ENCODE measurements at regions not wholly inside any gene's neighbourhood (a gene's known extent, or its start where the extent isn't known, plus 50 kb on each side); places are given as distances from the start of the nearest gene placed in this dataset.

DNA sequence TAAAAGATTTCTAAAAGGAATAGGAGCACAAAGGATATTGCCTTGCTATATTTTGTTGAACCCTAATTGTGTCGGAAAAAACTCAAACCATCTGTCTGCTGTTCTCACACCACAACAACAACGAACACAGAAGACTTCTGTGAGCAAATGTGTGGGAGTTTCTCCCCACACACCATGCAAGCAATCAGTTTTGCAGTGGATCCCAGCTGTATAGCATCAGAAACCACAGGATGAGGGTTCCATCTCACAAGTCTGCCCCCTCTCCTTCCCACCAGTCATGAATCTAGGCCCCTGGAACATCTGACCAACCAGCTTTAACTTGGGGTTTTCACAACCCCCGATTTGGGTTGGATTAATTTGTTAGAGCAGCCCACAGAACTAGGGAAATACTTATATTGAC lies 91.3 kb upstream of the SLC4A7 start:
- Mint-ChIP-seq H3K27ac (no peak overlapping the region), H3K4me3 (no peak overlapping the region), H3K27me3 (no peaks in the 10 kb centered on the region), H3K4me1 (no peaks in the 10 kb centered on the region), H3K36me3 (ENCODE audit: low read depth) (no peaks in the 10 kb centered on the region), H3K9me3 (no peaks in the 10 kb centered on the region)
- ChIA-PET CTCF (interaction anchor here (1.5 to 1.6 kb wide), 2 partner anchors 11 to 16 kb away, joined by 4 read pairs; no protein-coding TSS in a partner anchor), POLR2A (no interaction called here)
- no peak for DNase-seq

DNA sequence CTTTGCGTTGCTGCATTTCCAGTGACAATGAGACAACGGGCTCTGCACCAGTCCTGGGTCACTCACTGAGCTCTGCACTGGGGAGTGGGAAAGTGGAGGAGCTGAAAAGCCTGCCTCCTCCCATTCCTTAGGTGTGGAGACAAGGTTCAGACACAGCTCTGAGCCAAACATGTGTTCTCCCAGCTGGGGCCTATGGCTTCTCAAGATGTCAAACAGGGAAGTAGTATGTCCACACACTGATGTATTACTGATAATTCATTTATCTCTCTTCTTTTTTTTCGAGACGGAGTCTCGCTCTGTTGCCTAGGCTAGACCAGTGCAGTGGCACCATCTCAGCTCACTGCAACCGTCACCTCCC lies 90.2 kb upstream of the SLC4A7 start:
- H3K27ac Mint-ChIP-seq, result no peak overlapping the region
- no peaks in the 10 kb centered on the region for H3K36me3 Mint-ChIP-seq (ENCODE audit: low read depth)
- no peak overlapping the region for H3K4me3 Mint-ChIP-seq
- no peaks in the 10 kb centered on the region for H3K4me1 Mint-ChIP-seq
- POLR2A ChIA-PET, result no interaction called here
- no peaks in the 10 kb centered on the region for H3K9me3 Mint-ChIP-seq
- CTCF ChIA-PET, result interaction anchor here (1.5 kb wide), 2 partner anchors 10 to 52 kb away, joined by 3 to 4 read pairs; no protein-coding TSS in a partner anchor
- no peak for DNase-seq
- no peaks in the 10 kb centered on the region for H3K27me3 Mint-ChIP-seq

- H3K9me3 Mint-ChIP-seq, result no peaks in the 10 kb centered on the region
- ChIA-PET POLR2A (no interaction called here), CTCF (interaction anchor here (0.7 to 1.5 kb wide), 3 partner anchors 9 to 52 kb away, joined by 3 to 4 read pairs (median 4); no protein-coding TSS in a partner anchor)
- H3K4me3 Mint-ChIP-seq, result no peak overlapping the region
- H3K4me1 Mint-ChIP-seq, result no peaks in the 10 kb centered on the region
- DNase-seq, result no peak
- H3K27me3 Mint-ChIP-seq, result no peaks in the 10 kb centered on the region
- no peak overlapping the region for H3K27ac Mint-ChIP-seq
- no peaks in the 10 kb centered on the region for H3K36me3 Mint-ChIP-seq (ENCODE audit: low read depth)
Measured at GRCh38 chr3:27573780-27574437, 89.7 kb upstream of the SLC4A7 start.

DNA sequence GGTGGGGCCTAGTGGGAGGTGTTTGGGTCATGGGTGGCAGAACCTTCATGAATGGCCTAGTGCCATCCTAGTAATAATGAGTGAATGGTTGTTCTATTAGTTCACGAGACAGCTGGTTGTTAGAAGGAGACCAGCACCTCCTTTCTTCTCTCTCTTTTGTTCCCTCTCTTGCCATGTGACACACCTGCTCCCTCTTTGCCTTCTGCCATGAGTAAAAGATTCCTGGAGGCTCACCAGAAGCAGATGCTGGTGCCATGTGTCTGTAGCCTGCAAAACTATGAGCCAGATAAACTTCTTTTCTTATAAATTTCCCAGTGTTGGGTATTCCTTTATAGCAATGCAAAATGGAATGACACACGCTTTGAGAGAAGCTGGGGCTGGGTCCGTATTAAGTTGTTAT lies 89.0 kb upstream of the SLC4A7 start:
- Mint-ChIP-seq H3K36me3 (ENCODE audit: low read depth) (no peaks in the 10 kb centered on the region), H3K9me3 (no peaks in the 10 kb centered on the region), H3K27me3 (no peaks in the 10 kb centered on the region), H3K4me1 (no peaks in the 10 kb centered on the region), H3K27ac (no peak overlapping the region), H3K4me3 (no peak overlapping the region)
- ChIA-PET CTCF (interaction anchor here (0.7 to 1.0 kb wide), 2 partner anchors 17 to 19 kb away, joined by 4 read pairs; no protein-coding TSS in a partner anchor), POLR2A (no interaction called here)
- DNase-seq, result no peak

DNA sequence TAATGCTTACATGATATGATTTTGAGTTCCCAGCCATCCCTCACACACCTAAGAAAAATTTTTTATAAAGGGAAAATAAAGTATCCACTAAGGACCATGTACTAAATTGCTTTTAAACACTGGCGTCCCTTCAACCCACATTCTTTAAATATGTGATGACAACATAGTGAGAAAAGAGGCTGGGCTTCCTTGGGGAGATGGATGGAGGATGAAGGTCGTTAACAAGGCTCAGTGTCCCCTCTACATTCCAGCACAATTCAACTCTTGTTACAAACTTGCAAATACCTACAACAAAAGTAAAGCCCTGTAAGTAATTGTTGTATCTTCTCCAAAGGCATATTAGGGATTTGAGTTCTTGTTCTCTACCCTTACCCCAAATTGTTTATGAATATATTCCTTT lies 87.2 kb upstream of the SLC4A7 start:
- Mint-ChIP-seq H3K9me3 (no peaks in the 10 kb centered on the region), H3K27me3 (no peaks in the 10 kb centered on the region), H3K4me3 (no peak overlapping the region), H3K27ac (no peak overlapping the region), H3K36me3 (ENCODE audit: low read depth) (no peaks in the 10 kb centered on the region), H3K4me1 (no peaks in the 10 kb centered on the region)
- CTCF ChIA-PET, result no interaction called here
- DNase-seq, result no peak
- POLR2A ChIA-PET, result no interaction called here

- no peaks in the 10 kb centered on the region for H3K27me3 Mint-ChIP-seq
- no peaks in the 10 kb centered on the region for H3K36me3 Mint-ChIP-seq (ENCODE audit: low read depth)
- H3K27ac Mint-ChIP-seq, result no peak overlapping the region
- no peaks in the 10 kb centered on the region for H3K4me1 Mint-ChIP-seq
- no peak overlapping the region for H3K4me3 Mint-ChIP-seq
- DNase-seq, result no peak
- H3K9me3 Mint-ChIP-seq, result no peaks in the 10 kb centered on the region
- POLR2A ChIA-PET, result no interaction called here
- CTCF ChIA-PET, result interaction anchor here (0.9 kb wide), 1 partner anchor 43 kb away, joined by 3 read pairs; no protein-coding TSS in a partner anchor
Measured at GRCh38 chr3:27570421-27571106, 86.4 kb upstream of the SLC4A7 start.

DNA sequence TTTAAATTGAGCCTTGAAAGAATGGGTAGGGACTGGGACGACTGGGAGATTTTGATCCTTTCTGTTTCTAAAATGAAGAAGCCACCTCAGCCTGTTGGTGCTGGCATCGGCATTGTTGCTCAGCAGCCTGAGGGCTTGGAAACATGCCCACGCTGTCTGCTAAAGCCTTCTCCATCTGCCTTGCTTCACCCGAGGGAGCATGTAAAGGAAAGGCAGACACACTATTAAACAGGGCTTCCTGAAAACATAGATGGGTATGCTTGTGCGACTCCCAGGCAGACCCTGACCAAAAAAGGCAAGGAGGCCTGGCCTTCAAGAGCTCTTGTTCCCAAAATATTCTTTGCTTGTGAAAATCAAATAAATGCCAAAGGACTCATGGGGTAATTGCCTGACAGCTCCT lies 84.2 kb upstream of the SLC4A7 start:
- Mint-ChIP-seq H3K4me1 (peaks cover 3% of the 10 kb centered on the region), H3K9me3 (no peaks in the 10 kb centered on the region), H3K27ac (no peak overlapping the region), H3K27me3 (no peaks in the 10 kb centered on the region), H3K4me3 (no peak overlapping the region), H3K36me3 (ENCODE audit: low read depth) (no peaks in the 10 kb centered on the region)
- ChIA-PET POLR2A (no interaction called here), CTCF (no interaction called here)
- DNase-seq, result no peak

- DNase-seq, result no peak
- ChIA-PET CTCF (interaction anchor here (0.7 kb wide), 1 partner anchor 30 kb away, joined by 3 read pairs; no protein-coding TSS in a partner anchor), POLR2A (no interaction called here)
- no peaks in the 10 kb centered on the region for H3K36me3 Mint-ChIP-seq (ENCODE audit: low read depth)
- peaks cover 3% of the 10 kb centered on the region for H3K4me1 Mint-ChIP-seq
- H3K4me3 Mint-ChIP-seq, result no peak overlapping the region
- H3K27me3 Mint-ChIP-seq, result no peaks in the 10 kb centered on the region
- H3K27ac Mint-ChIP-seq, result no peak overlapping the region
- no peaks in the 10 kb centered on the region for H3K9me3 Mint-ChIP-seq
Measured at GRCh38 chr3:27567251-27567650, 83.1 kb upstream of the SLC4A7 start.

DNA sequence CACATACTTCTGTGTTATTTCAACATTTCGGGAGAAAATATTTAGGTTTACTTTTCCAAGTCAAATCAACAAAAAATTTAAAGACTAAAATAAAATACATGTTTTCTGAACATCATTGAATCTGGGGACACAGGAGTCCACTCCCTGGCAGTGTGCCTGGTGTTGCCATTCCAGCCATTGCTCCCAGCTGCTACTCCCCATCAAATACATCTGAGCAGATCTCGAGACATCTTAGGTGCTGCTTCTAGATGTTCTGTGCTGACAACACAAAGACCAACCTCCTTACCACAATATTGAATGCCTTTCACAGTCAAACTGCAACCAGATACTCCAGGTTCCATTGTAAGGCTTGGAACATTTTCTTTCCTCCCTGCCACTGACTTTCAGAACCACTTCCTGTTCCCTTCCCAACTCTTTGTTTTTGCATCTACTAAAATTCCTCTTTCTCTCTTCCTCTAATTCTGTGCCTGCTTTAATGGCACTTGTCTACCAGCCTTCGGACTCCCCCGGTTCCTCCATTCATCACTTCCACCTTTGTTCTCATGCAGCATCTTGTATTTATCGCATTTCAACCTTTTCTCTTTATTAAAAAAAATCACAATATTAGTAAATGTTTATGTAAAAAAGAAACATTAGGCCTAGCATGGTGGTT lies 81.1 kb upstream of the SLC4A7 start:
- Mint-ChIP-seq H3K27ac (no peak overlapping the region), H3K4me3 (no peak overlapping the region), H3K27me3 (no peaks in the 10 kb centered on the region), H3K4me1 (peaks cover 3% of the 10 kb centered on the region), H3K9me3 (no peaks in the 10 kb centered on the region), H3K36me3 (ENCODE audit: low read depth) (no peaks in the 10 kb centered on the region)
- CTCF ChIA-PET, result interaction anchor here (0.7 to 1.6 kb wide), 3 partner anchors 10 to 148 kb away, joined by 4 to 5 read pairs (median 4); no protein-coding TSS in a partner anchor
- no peak for DNase-seq
- POLR2A ChIA-PET, result no interaction called here

GRCh38 chr3:27561576-27561975 lies 77.4 kb upstream of the SLC4A7 start:
- ChIA-PET CTCF (interaction anchor here (0.6 kb wide), 1 partner anchor 22 kb away, joined by 4 read pairs; no protein-coding TSS in a partner anchor), POLR2A (no interaction called here)
- H3K36me3 Mint-ChIP-seq (ENCODE audit: low read depth), result no peaks in the 10 kb centered on the region
- no peaks in the 10 kb centered on the region for H3K9me3 Mint-ChIP-seq
- H3K4me3 Mint-ChIP-seq, result no peak overlapping the region
- H3K4me1 Mint-ChIP-seq, result peaks cover 3% of the 10 kb centered on the region
- H3K27ac Mint-ChIP-seq, result no peak overlapping the region
- H3K27me3 Mint-ChIP-seq, result no peaks in the 10 kb centered on the region
- no peak for DNase-seq

GRCh38 chr3:27560484-27561056 lies 76.4 kb upstream of the SLC4A7 start:
- Mint-ChIP-seq H3K36me3 (ENCODE audit: low read depth) (no peaks in the 10 kb centered on the region), H3K27me3 (no peaks in the 10 kb centered on the region), H3K9me3 (no peaks in the 10 kb centered on the region), H3K4me3 (no peak overlapping the region), H3K4me1 (peaks cover 3% of the 10 kb centered on the region), H3K27ac (no peak overlapping the region)
- POLR2A ChIA-PET, result no interaction called here
- DNase-seq, result no peak
- CTCF ChIA-PET, result no interaction called here

GRCh38 chr3:27559835-27560234 lies 75.7 kb upstream of the SLC4A7 start:
- ChIA-PET POLR2A (no interaction called here), CTCF (no interaction called here)
- no peaks in the 10 kb centered on the region for H3K4me1 Mint-ChIP-seq
- H3K27me3 Mint-ChIP-seq, result no peaks in the 10 kb centered on the region
- no peaks in the 10 kb centered on the region for H3K9me3 Mint-ChIP-seq
- no peaks in the 10 kb centered on the region for H3K36me3 Mint-ChIP-seq (ENCODE audit: low read depth)
- no peak overlapping the region for H3K4me3 Mint-ChIP-seq
- H3K27ac Mint-ChIP-seq, result no peak overlapping the region
- DNase-seq, result no peak

- no peaks in the 10 kb centered on the region for H3K4me1 Mint-ChIP-seq
- no peaks in the 10 kb centered on the region for H3K27me3 Mint-ChIP-seq
- no peak overlapping the region for H3K27ac Mint-ChIP-seq
- CTCF ChIA-PET, result no interaction called here
- no peak overlapping the region for H3K4me3 Mint-ChIP-seq
- DNase-seq, result no peak
- H3K36me3 Mint-ChIP-seq (ENCODE audit: low read depth), result no peaks in the 10 kb centered on the region
- POLR2A ChIA-PET, result no interaction called here
- H3K9me3 Mint-ChIP-seq, result no peaks in the 10 kb centered on the region
Measured at GRCh38 chr3:27559381-27559780, 75.2 kb upstream of the SLC4A7 start.

Data from activated CD4-positive, alpha-beta T cell treated with anti-CD3 and anti-CD28 coated beads, Interleukin-2, amount 10 ng/mL, durations not matched to agents 7 days and 5 days (primary cell).